GM21529 (cell line): ENCODE measurements at regions not wholly inside any gene's neighbourhood (a gene's known extent, or its start where the extent isn't known, plus 50 kb on each side); places are given as distances from the start of the nearest gene placed in this dataset.

ENCODE experiments used
- ATAC-seq: cut with Tn5 transposase; IDR thresholded peaks from one replicate; pipeline ENCODE4 v1.9.1; 2021; ENCODE audit not compliant: unreplicated experiment

GRCh38 chr20:59429396-59429795 lies 129.0 kb downstream of the EDN3 start:
- ATAC-seq, result no peak

GRCh38 chr20:59431014-59431413 lies 130.6 kb downstream of the EDN3 start:
- no peak for ATAC-seq

GRCh38 chr20:59434960-59435359 lies 134.5 kb downstream of the EDN3 start:
- ATAC-seq, result no peak

GRCh38 chr20:59435518-59435917 lies 135.1 kb downstream of the EDN3 start:
- ATAC-seq, result no peak

- no peak for ATAC-seq
Observed at GRCh38 chr20:59437601-59438031, 137.2 kb downstream of the EDN3 start.

GRCh38 chr20:59438201-59438600 lies 137.8 kb downstream of the EDN3 start:
- no peak for ATAC-seq

- ATAC-seq, result no peak
Observed at GRCh38 chr20:59439243-59439642, 138.8 kb downstream of the EDN3 start.

GRCh38 chr20:59441306-59441705 lies 140.9 kb downstream of the EDN3 start:
- no peak for ATAC-seq

GRCh38 chr20:59441860-59442810 lies 141.7 kb downstream of the EDN3 start:
- ATAC-seq, result no peak

- no peak for ATAC-seq
Observed at GRCh38 chr20:59443550-59443949, 143.1 kb downstream of the EDN3 start.

GRCh38 chr20:59446376-59446775 lies 146.0 kb downstream of the EDN3 start:
- ATAC-seq, result no peak

- no peak for ATAC-seq
Observed at GRCh38 chr20:59448196-59448595, 147.8 kb downstream of the EDN3 start.

- no peak for ATAC-seq
Observed at GRCh38 chr20:59448851-59449444, 148.5 kb downstream of the EDN3 start.

- no peak for ATAC-seq
Observed at GRCh38 chr20:59451066-59451630, 150.7 kb downstream of the EDN3 start.

- no peak for ATAC-seq
Observed at GRCh38 chr20:59451641-59452040, 151.2 kb downstream of the EDN3 start.

- ATAC-seq, result no peak
Observed at GRCh38 chr20:59452856-59453255, 151.5 kb upstream of the PHACTR3 start.

GRCh38 chr20:59453759-59454560 lies 150.4 kb upstream of the PHACTR3 start:
- no peak for ATAC-seq

- no peak for ATAC-seq
Observed at GRCh38 chr20:59455402-59456341, 148.7 kb upstream of the PHACTR3 start.

- no peak for ATAC-seq
Observed at GRCh38 chr20:59456342-59457279, 147.7 kb upstream of the PHACTR3 start.
